SK-N-SH (cell line): ENCODE measurements at regions not wholly inside any gene's neighbourhood (a gene's known extent, or its start where the extent isn't known, plus 50 kb on each side); places are given as distances from the start of the nearest gene placed in this dataset.

Experiments used
- CTCF ChIA-PET: fragments of 300-600, 350-600 bp; formaldehyde crosslinking; extraction: SDS; loops from one replicate; lab custom pipeline; 2021; lab: Yijun Ruan, JAX
- POLR2A ChIA-PET: fragments of 350-600 bp; sonication (Branson Sonifier 250); formaldehyde crosslinking; extraction: SDS; loops from one replicate; lab custom pipeline; 2020; ENCODE audit warnings: antibody characterized with exemption, inconsistent platforms; lab: Yijun Ruan, JAX
- DNase-seq: peaks from one replicate; pipeline ENCODE4 v3.0.0; 2012
- H2AFZ ChIP-seq: fragments of 200-600 bp; sonication (generic); 2 replicates; pipeline ENCODE4 v1.8.1; 2016; ENCODE audit warnings: antibody characterized with exemption, mild to moderate bottlenecking, low read depth
- H3F3A ChIP-seq: fragments of 200-600 bp; sonication (generic); replicated peaks from 2 replicates; pipeline ENCODE3; 2016; ENCODE audit warnings: antibody characterized with exemption, mild to moderate bottlenecking; ENCODE audit not compliant: insufficient read depth
- H3K27ac ChIP-seq, 2 experiments: fragments of 200-500 bp in 1 of 2; fragments of 200-600 bp in 1 of 2; sonication (Bioruptor generic) in 1 of 2; sonication (generic), shearing (Covaris generic) in 1 of 2; 2 replicates each; pipeline versions ENCODE4 v1.5.1 to v1.6.1; 2014 to 2016; ENCODE audit warnings: low read depth in 2 of 2, inconsistent platforms in 1 of 2, low read length in 1 of 2, mild to moderate bottlenecking in 1 of 2, mixed read lengths in 1 of 2
- H3K27me3 ChIP-seq: fragments of 200-600 bp; sonication (generic), shearing (Covaris generic); 2 replicates; pipeline ENCODE4 v1.6.1; 2016; ENCODE audit warnings: mixed run types; ENCODE audit not compliant: insufficient read depth
- H3K36me3 ChIP-seq, 2 experiments: fragments of 200-500 bp in 1 of 2; fragments of 200-600 bp in 1 of 2; sonication (Bioruptor generic) in 1 of 2; sonication (generic) in 1 of 2; replicated peaks in 1 of 2; 2 replicates each; pipeline versions ENCODE3 to v1.5.1; 2014 to 2016; ENCODE audit warnings: low read length in 1 of 2, mild to moderate bottlenecking in 1 of 2; ENCODE audit not compliant: insufficient read depth in 2 of 2, control insufficient read depth in 1 of 2
- H3K4me1 ChIP-seq, 2 experiments: fragments of 200-500 bp in 1 of 2; fragments of 200-600 bp in 1 of 2; sonication (Bioruptor generic) in 1 of 2; sonication (generic), shearing (Covaris generic) in 1 of 2; 2 replicates each; pipeline versions ENCODE4 v1.5.1 to v1.6.1; 2014 to 2016; ENCODE audit warnings: low read depth in 1 of 2, low read length in 1 of 2, mixed run types in 1 of 2; ENCODE audit not compliant: insufficient read depth in 2 of 2, control insufficient read depth in 1 of 2
- H3K4me2 ChIP-seq: fragments of 200-600 bp; sonication (generic), shearing (Covaris generic); 2 replicates; pipeline ENCODE4 v1.6.1; 2017; ENCODE audit warnings: mixed run types
- H3K4me3 ChIP-seq, 2 experiments: fragments of 200-500 bp in 1 of 2; fragments of 200-600 bp in 1 of 2; sonication (Bioruptor generic) in 1 of 2; sonication (generic), shearing (Covaris generic) in 1 of 2; 2 replicates each; pipeline versions ENCODE4 v1.5.1 to v1.8.1; 2014 to 2016; ENCODE audit warnings: low read depth in 2 of 2, inconsistent platforms in 1 of 2, low read length in 1 of 2, mild to moderate bottlenecking in 1 of 2, mixed read lengths in 1 of 2, moderate library complexity in 1 of 2
- H3K79me2 ChIP-seq: fragments of 200-600 bp; sonication (generic); 2 replicates; pipeline ENCODE4 v1.8.1; 2017; ENCODE audit warnings: mild to moderate bottlenecking; ENCODE audit not compliant: insufficient read depth
- H3K9ac ChIP-seq: fragments of 200-600 bp; sonication (generic); 2 replicates; pipeline ENCODE4 v1.6.1; 2017; ENCODE audit warnings: mixed run types
- H3K9me2 ChIP-seq: fragments of 200-600 bp; sonication (generic); 2 replicates; pipeline ENCODE4 v1.6.1; 2017; ENCODE audit warnings: mixed run types
- H3K9me3 ChIP-seq: fragments of 200-600 bp; sonication (generic); 2 replicates; pipeline ENCODE4 v1.6.1; 2017; ENCODE audit warnings: mixed run types, mild to moderate bottlenecking, moderate library complexity
- H4K20me1 ChIP-seq: fragments of 200-600 bp; sonication (generic); 2 replicates; pipeline ENCODE4 v1.6.1; 2017; ENCODE audit warnings: mild to moderate bottlenecking, mixed run types; ENCODE audit not compliant: insufficient read depth
- ELF1 ChIP-seq: IDR thresholded peaks from 2 replicates; pipeline ENCODE4 v1.4.0; 2012
- EP300 ChIP-seq, 2 experiments: IDR thresholded peaks; 2 replicates each; pipeline versions ENCODE4 v1.4.0 to v1.6.1; 2012; ENCODE audit warnings: borderline replicate concordance in 1 of 2, low read depth in 1 of 2, low read length in 1 of 2
- GATA2 ChIP-seq: sonication (generic); formaldehyde crosslinking; IDR thresholded peaks from 2 replicates; pipeline ENCODE4 v1.5.0; 2020; ENCODE audit warnings: mild to moderate bottlenecking, missing genetic modification reagents
- MAX ChIP-seq: IDR thresholded peaks from 2 replicates; pipeline ENCODE4 v1.4.0; 2012; ENCODE audit warnings: low read depth
- MEF2A ChIP-seq: IDR thresholded peaks from 2 replicates; pipeline ENCODE4 v1.4.0; 2012; ENCODE audit warnings: low read depth, borderline replicate concordance
- REST ChIP-seq: IDR thresholded peaks from 2 replicates; pipeline ENCODE4 v1.6.1; 2012; ENCODE audit warnings: mild to moderate bottlenecking, low read depth, low read length, moderate library complexity
- RFX5 ChIP-seq: IDR thresholded peaks from 2 replicates; pipeline ENCODE4 v1.6.1; 2012; ENCODE audit warnings: mild to moderate bottlenecking, improper control_type of control experiment, low read length
- SMC3 ChIP-seq: IDR thresholded peaks from 2 replicates; pipeline ENCODE4 v1.6.1; 2012; ENCODE audit warnings: low read depth, low read length, improper control_type of control experiment
- TEAD4 ChIP-seq: IDR thresholded peaks from 2 replicates; pipeline ENCODE4 v1.4.0; 2012; ENCODE audit warnings: mild to moderate bottlenecking, borderline replicate concordance; ENCODE audit not compliant: insufficient read depth
- USF1 ChIP-seq: IDR thresholded peaks from 2 replicates; pipeline ENCODE4 v1.4.0; 2012; ENCODE audit warnings: low read depth, borderline replicate concordance
- USF2 ChIP-seq: fragments of 150-350 bp; IDR thresholded peaks from 2 replicates; pipeline ENCODE4 v1.6.1; 2017; ENCODE audit warnings: antibody characterized with exemption, low read length, low read depth, borderline replicate concordance
- WGBS: methylation state at CpG from one replicate; pipeline ENCODE4 v1.1.6; 2017; ENCODE audit warnings: low lambda C conversion rate; 5-methylcytosine and 5-hydroxymethylcytosine counted together
- TF ChIP-seq, protein P1 (sequence below): fragments of 200-600 bp; sonication (generic); IDR thresholded peaks from 2 replicates; pipeline ENCODE4 v1.6.1; 2017; ENCODE audit warnings: antibody characterized with exemption, mild to moderate bottlenecking, moderate library complexity

GRCh38 chr20:39145921-39146320 is 183.8 kb downstream of the DHX35 start:
- Histone ChIP-seq H3K9me2 (no peaks in the 10 kb centered on the region), H3K9ac (no peak overlapping the region), H4K20me1 (no peaks in the 10 kb centered on the region), H3K36me3 (no peaks in the 10 kb centered on the region), H3K27ac (no peak overlapping the region), H3K9me3 (no peaks in the 10 kb centered on the region), H3F3A (no peaks in the 10 kb centered on the region), H3K4me1 (no peaks in the 10 kb centered on the region), H3K4me2 (no peak overlapping the region), H3K4me3 (no peak overlapping the region), H2AFZ (no peak overlapping the region), H3K27me3 (no peaks in the 10 kb centered on the region), H3K79me2 (no peaks in the 10 kb centered on the region)
- CTCF ChIA-PET: no interaction called here
- TF ChIP-seq USF1 (no peak), SMC3 (no peak), USF2 (no peak), REST (no peak), EP300 (IDR thresholded peaks at IDR 0.05; ENCODE audit: borderline replicate concordance in 1 of 2, low read depth in 1 of 2, low read length in 1 of 2) (no peak), MEF2A (no peak), ELF1 (no peak), GATA2 (CRISPR knock-in tag) (no peak), MAX (no peak), RFX5 (no peak), TEAD4 (no peak)
- TF ChIP-seq, protein P1, sequence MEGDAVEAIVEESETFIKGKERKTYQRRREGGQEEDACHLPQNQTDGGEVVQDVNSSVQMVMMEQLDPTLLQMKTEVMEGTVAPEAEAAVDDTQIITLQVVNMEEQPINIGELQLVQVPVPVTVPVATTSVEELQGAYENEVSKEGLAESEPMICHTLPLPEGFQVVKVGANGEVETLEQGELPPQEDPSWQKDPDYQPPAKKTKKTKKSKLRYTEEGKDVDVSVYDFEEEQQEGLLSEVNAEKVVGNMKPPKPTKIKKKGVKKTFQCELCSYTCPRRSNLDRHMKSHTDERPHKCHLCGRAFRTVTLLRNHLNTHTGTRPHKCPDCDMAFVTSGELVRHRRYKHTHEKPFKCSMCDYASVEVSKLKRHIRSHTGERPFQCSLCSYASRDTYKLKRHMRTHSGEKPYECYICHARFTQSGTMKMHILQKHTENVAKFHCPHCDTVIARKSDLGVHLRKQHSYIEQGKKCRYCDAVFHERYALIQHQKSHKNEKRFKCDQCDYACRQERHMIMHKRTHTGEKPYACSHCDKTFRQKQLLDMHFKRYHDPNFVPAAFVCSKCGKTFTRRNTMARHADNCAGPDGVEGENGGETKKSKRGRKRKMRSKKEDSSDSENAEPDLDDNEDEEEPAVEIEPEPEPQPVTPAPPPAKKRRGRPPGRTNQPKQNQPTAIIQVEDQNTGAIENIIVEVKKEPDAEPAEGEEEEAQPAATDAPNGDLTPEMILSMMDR: no peak
- no peak for DNase-seq
- POLR2A ChIA-PET: no interaction called here
- 7% methylated on average over 2 of the region's 2 CpGs for WGBS
